Neural cell (in vitro differentiated cells): ENCODE measurements at regions not wholly inside any gene's neighbourhood (a gene's known extent, or its start where the extent isn't known, plus 50 kb on each side); places are given as distances from the start of the nearest gene placed in this dataset.

ENCODE experiments used
- H2AFZ ChIP-seq: fragments of 200-600, 300-800 bp; sonication (generic), shearing (Covaris generic); 2 replicates; pipeline ENCODE4 v1.6.0; 2014; ENCODE audit warnings: low read depth, mild to moderate bottlenecking, antibody characterized with exemption, low read length, moderate library complexity
- H3F3A ChIP-seq: fragments of 200-600 bp; shearing (Covaris generic); 2 replicates; pipeline ENCODE4 v1.6.1; 2016; ENCODE audit warnings: mild to moderate bottlenecking, moderate library complexity, mixed read lengths, antibody characterized with exemption, low read length; ENCODE audit not compliant: insufficient read depth, poor library complexity, severe bottlenecking
- H3K27ac ChIP-seq: fragments of 200-600, 300-800 bp; sonication (generic), shearing (Covaris generic); 2 replicates; pipeline ENCODE4 v1.5.1; 2014; ENCODE audit warnings: mild to moderate bottlenecking, low read length, moderate library complexity
- H3K27me3 ChIP-seq: fragments of 300-800, 200-600 bp; sonication (generic), shearing (Covaris generic); 2 replicates; pipeline ENCODE4 v1.6.0; 2014; ENCODE audit warnings: mild to moderate bottlenecking, low read depth, low read length, moderate library complexity; ENCODE audit not compliant: insufficient read depth
- H3K36me3 ChIP-seq: fragments of 300-800, 200-600 bp; sonication (generic), shearing (Covaris generic); 2 replicates; pipeline ENCODE4 v1.5.1; 2014; ENCODE audit warnings: mild to moderate bottlenecking, antibody characterized with exemption, low read length, moderate library complexity; ENCODE audit not compliant: insufficient read depth
- H3K4me2 ChIP-seq: fragments of 300-800, 200-600 bp; sonication (generic), shearing (Covaris generic); 2 replicates; pipeline ENCODE4 v1.6.0; 2014; ENCODE audit warnings: mild to moderate bottlenecking, low read length
- H3K4me3 ChIP-seq: fragments of 300-800, 200-600 bp; sonication (generic), shearing (Covaris generic); 2 replicates; pipeline ENCODE4 v1.5.1; 2014; ENCODE audit warnings: mild to moderate bottlenecking, low read length, moderate library complexity
- H3K79me2 ChIP-seq: fragments of 200-600 bp; shearing (Covaris generic); replicated peaks from 2 replicates; pipeline ENCODE4 v1.6.0; 2014; ENCODE audit warnings: mild to moderate bottlenecking, low read length, moderate library complexity; ENCODE audit not compliant: insufficient read depth
- H3K9ac ChIP-seq: fragments of 300-800, 200-600 bp; sonication (generic), shearing (Covaris generic); 2 replicates; pipeline ENCODE4 v1.6.1; 2016; ENCODE audit warnings: mild to moderate bottlenecking, low read length, mixed read lengths
- H3K9me2 ChIP-seq: fragments of 200-600 bp; shearing (Covaris generic); 2 replicates; pipeline ENCODE4 v1.6.1; 2016; ENCODE audit warnings: mild to moderate bottlenecking, low read length, mixed read lengths; ENCODE audit not compliant: insufficient read depth
- H3K9me3 ChIP-seq: fragments of 200-600, 300-800 bp; sonication (generic), shearing (Covaris generic); 2 replicates; pipeline ENCODE4 v1.6.1; 2016; ENCODE audit warnings: mild to moderate bottlenecking, mixed run types, low read length, moderate library complexity, mixed read lengths
- H4K20me1 ChIP-seq: fragments of 200-600 bp; shearing (Covaris generic); 2 replicates; pipeline ENCODE4 v1.6.1; 2016; ENCODE audit warnings: mild to moderate bottlenecking, mixed run types; ENCODE audit not compliant: insufficient read depth
- CTCF ChIP-seq: fragments of 450-650 bp; IDR thresholded peaks from 2 replicates; pipeline ENCODE4 v1.5.1; 2014; ENCODE audit warnings: antibody characterized with exemption, mild to moderate bottlenecking, moderate library complexity; ENCODE audit not compliant: poor library complexity, severe bottlenecking
- EP300 ChIP-seq: fragments of 450-650 bp; conservative IDR thresholded peaks from 2 replicates; pipeline ENCODE4 v1.6.1; 2014; ENCODE audit warnings: antibody characterized with exemption, mild to moderate bottlenecking, moderate library complexity; ENCODE audit not compliant: poor library complexity, severe bottlenecking
- EZH2 ChIP-seq: fragments of 200-600, 300-800 bp; shearing (Covaris generic), sonication (generic); IDR thresholded peaks from 2 replicates; pipeline ENCODE4 v1.6.1; 2014; ENCODE audit warnings: antibody characterized with exemption, low read length, borderline replicate concordance, mild to moderate bottlenecking; ENCODE audit not compliant: insufficient read depth, poor library complexity, severe bottlenecking
- MXI1 ChIP-seq: fragments of 450-650 bp; conservative IDR thresholded peaks from 2 replicates; pipeline ENCODE4 v1.6.1; 2014; ENCODE audit warnings: antibody characterized with exemption, mild to moderate bottlenecking; ENCODE audit not compliant: poor library complexity, severe bottlenecking
- POLR2AphosphoS5 ChIP-seq: IDR thresholded peaks from 2 replicates; pipeline ENCODE4 v1.6.1; 2012
- RAD21 ChIP-seq: fragments of 450-650 bp; conservative IDR thresholded peaks from 2 replicates; pipeline ENCODE4 v1.6.1; 2014; ENCODE audit warnings: antibody characterized with exemption, mild to moderate bottlenecking, moderate library complexity
- REST ChIP-seq: IDR thresholded peaks from 2 replicates; pipeline ENCODE4 v1.6.1; 2012; ENCODE audit warnings: borderline replicate concordance
- SMC3 ChIP-seq: fragments of 450-650 bp; conservative IDR thresholded peaks from 2 replicates; pipeline ENCODE4 v1.6.1; 2014; ENCODE audit warnings: antibody characterized with exemption, mild to moderate bottlenecking, moderate library complexity; ENCODE audit not compliant: poor library complexity
- TAF1 ChIP-seq: IDR thresholded peaks from 2 replicates; pipeline ENCODE4 v1.6.1; 2012; ENCODE audit warnings: low read depth

- Histone ChIP-seq H3K4me2 (no peak overlapping the region), H3K9me2 (no peaks in the 10 kb centered on the region)
Observed at GRCh38 chr2:129103936-129104878, 785.5 kb upstream of the HS6ST1 start.

More at GRCh38 chr2:129103936-129104878, 785.5 kb upstream of the HS6ST1 start:
- Histone ChIP-seq H3K27ac (no peak overlapping the region), H3K36me3 (no peaks in the 10 kb centered on the region), H4K20me1 (no peaks in the 10 kb centered on the region), H3K27me3 (no peaks in the 10 kb centered on the region), H3K9ac (no peak overlapping the region), H3F3A (no peaks in the 10 kb centered on the region), H3K9me3 (no peaks in the 10 kb centered on the region), H3K4me3 (no peak overlapping the region), H2AFZ (no peak overlapping the region), H3K79me2 (no peaks in the 10 kb centered on the region)
- TF ChIP-seq EZH2 (no peak), EP300 (no peak), SMC3 (no peak), REST (no peak), CTCF (no peak), RAD21 (no peak), POLR2AphosphoS5 (no peak), TAF1 (no peak), MXI1 (no peak)
